GM12864 (cell line): ENCODE measurements at regions not wholly inside any gene's neighbourhood (a gene's known extent, or its start where the extent isn't known, plus 50 kb on each side); places are given as distances from the start of the nearest gene placed in this dataset.

Experiments
- DNase-seq: peaks from one replicate; pipeline ENCODE4 v3.0.0-alpha.2; 2011; ENCODE audit warnings: low read depth
- H3K4me3 ChIP-seq: 2 replicates; pipeline ENCODE4 v1.5.1; 2011; ENCODE audit warnings: mild to moderate bottlenecking, low read depth, low read length, control low read depth
- CTCF ChIP-seq: IDR thresholded peaks from 2 replicates; pipeline ENCODE4 v1.5.1; 2011; ENCODE audit warnings: low read depth, mild to moderate bottlenecking, moderate library complexity, low read length, control low read depth, inconsistent platforms; ENCODE audit errors: missing control alignments

- no peak for DNase-seq
- no peak overlapping the region for H3K4me3 ChIP-seq
- TF ChIP-seq CTCF: no peak
These were observed 193.4 kb downstream of the BCAS1 start for GRCh38 chr20:53876956-53877355.

- no peak for TF ChIP-seq CTCF
- no peak for DNase-seq
- no peak overlapping the region for H3K4me3 ChIP-seq
These were observed 193.9 kb downstream of the BCAS1 start for GRCh38 chr20:53876470-53876869.

GRCh38 chr20:53875452-53875851, 194.9 kb downstream of the BCAS1 start:
- H3K4me3 ChIP-seq: no peak overlapping the region
- TF ChIP-seq CTCF: no peak
- DNase-seq: no peak

- no peak for DNase-seq
- no peak for TF ChIP-seq CTCF
- H3K4me3 ChIP-seq: no peak overlapping the region
These were observed 195.7 kb downstream of the BCAS1 start for GRCh38 chr20:53874706-53875105.

- DNase-seq: no peak
- TF ChIP-seq CTCF: no peak
- no peak overlapping the region for H3K4me3 ChIP-seq
These were observed 196.3 kb downstream of the BCAS1 start for GRCh38 chr20:53874104-53874503.

- DNase-seq: no peak
These were observed 197.2 kb downstream of the BCAS1 start for GRCh38 chr20:53873230-53873604.

More at GRCh38 chr20:53873230-53873604, 197.2 kb downstream of the BCAS1 start:
- H3K4me3 ChIP-seq: peak overlapping the region; percentile 28; the same call in 1 of the 2 replicates
- TF ChIP-seq CTCF: no peak
